Esophagus muscularis mucosa (tissue), 4 donors: ENCODE measurements at regions not wholly inside any gene's neighbourhood (a gene's known extent, or its start where the extent isn't known, plus 50 kb on each side); places are given as distances from the start of the nearest gene placed in this dataset.

Experiments
- EP300 ChIP-seq: sonication (generic); formaldehyde crosslinking; IDR thresholded peaks from one replicate; pipeline ENCODE4 v1.6.1; 2017; ENCODE audit warnings: antibody characterized with exemption
- POLR2A ChIP-seq: fragments of 450-650 bp; IDR thresholded peaks from one replicate; pipeline ENCODE4 v1.6.1; 2017; ENCODE audit warnings: antibody characterized with exemption, moderate library complexity, mild to moderate bottlenecking, low read depth
- TF ChIP-seq, protein P1 (sequence below), 3 experiments: fragments of 200-600 bp in 2 of 3; fragments of 450-650 bp in 1 of 3; sonication (generic) in 2 of 3; IDR thresholded peaks; one replicate each; pipeline ENCODE4 v1.5.1; 2017 to 2019; ENCODE audit warnings: antibody characterized with exemption in 3 of 3, mild to moderate bottlenecking in 2 of 3, moderate library complexity in 1 of 3

DNA sequence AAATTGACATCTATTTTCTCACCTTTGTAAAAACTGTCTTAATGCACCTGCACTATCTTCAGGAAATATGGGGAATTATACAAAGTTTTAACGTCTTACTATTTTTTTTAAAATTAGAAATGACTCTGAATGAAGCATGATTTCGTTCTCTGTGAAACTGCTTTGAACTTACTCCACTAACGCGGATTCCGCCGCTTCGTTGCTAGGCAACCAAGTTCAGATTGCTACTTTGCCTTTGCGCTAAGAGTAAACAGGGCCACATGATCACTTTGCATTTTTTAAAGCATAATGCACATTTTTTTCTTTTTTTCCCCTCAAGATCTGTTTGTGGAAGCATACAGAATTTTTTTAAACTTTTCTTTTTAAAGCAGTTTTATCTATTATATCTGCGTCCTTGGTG, 690.5 kb downstream of the BRINP3 start:
- TF ChIP-seq, protein P1, sequence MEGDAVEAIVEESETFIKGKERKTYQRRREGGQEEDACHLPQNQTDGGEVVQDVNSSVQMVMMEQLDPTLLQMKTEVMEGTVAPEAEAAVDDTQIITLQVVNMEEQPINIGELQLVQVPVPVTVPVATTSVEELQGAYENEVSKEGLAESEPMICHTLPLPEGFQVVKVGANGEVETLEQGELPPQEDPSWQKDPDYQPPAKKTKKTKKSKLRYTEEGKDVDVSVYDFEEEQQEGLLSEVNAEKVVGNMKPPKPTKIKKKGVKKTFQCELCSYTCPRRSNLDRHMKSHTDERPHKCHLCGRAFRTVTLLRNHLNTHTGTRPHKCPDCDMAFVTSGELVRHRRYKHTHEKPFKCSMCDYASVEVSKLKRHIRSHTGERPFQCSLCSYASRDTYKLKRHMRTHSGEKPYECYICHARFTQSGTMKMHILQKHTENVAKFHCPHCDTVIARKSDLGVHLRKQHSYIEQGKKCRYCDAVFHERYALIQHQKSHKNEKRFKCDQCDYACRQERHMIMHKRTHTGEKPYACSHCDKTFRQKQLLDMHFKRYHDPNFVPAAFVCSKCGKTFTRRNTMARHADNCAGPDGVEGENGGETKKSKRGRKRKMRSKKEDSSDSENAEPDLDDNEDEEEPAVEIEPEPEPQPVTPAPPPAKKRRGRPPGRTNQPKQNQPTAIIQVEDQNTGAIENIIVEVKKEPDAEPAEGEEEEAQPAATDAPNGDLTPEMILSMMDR (IDR thresholded peaks at IDR 0.05): no peak
- no peak for TF ChIP-seq EP300
- TF ChIP-seq POLR2A: no peak
